Prostate gland (tissue), 2 donors: ENCODE measurements at regions not wholly inside any gene's neighbourhood (a gene's known extent, or its start where the extent isn't known, plus 50 kb on each side); places are given as distances from the start of the nearest gene placed in this dataset.

Experiments used
- CTCF ChIP-seq, 4 experiments: fragments of 200-600 bp in 2 of 4; fragments of 450-650 bp in 2 of 4; sonication (generic) in 2 of 4; IDR thresholded peaks; 1 replicate in 3 of 4; 2 replicates in 1 of 4; pipeline ENCODE4 v1.5.1; 2016 to 2019; ENCODE audit warnings: antibody characterized with exemption in 4 of 4, mild to moderate bottlenecking in 2 of 4, moderate library complexity in 2 of 4
- POLR2A ChIP-seq: fragments of 450-650 bp; IDR thresholded peaks from one replicate; pipeline ENCODE4 v1.6.1; 2016; ENCODE audit warnings: antibody characterized with exemption, mild to moderate bottlenecking
- POLR2AphosphoS5 ChIP-seq: sonication (generic); formaldehyde crosslinking; IDR thresholded peaks from one replicate; pipeline ENCODE4 v1.6.1; 2017; ENCODE audit warnings: antibody characterized with exemption

DNA sequence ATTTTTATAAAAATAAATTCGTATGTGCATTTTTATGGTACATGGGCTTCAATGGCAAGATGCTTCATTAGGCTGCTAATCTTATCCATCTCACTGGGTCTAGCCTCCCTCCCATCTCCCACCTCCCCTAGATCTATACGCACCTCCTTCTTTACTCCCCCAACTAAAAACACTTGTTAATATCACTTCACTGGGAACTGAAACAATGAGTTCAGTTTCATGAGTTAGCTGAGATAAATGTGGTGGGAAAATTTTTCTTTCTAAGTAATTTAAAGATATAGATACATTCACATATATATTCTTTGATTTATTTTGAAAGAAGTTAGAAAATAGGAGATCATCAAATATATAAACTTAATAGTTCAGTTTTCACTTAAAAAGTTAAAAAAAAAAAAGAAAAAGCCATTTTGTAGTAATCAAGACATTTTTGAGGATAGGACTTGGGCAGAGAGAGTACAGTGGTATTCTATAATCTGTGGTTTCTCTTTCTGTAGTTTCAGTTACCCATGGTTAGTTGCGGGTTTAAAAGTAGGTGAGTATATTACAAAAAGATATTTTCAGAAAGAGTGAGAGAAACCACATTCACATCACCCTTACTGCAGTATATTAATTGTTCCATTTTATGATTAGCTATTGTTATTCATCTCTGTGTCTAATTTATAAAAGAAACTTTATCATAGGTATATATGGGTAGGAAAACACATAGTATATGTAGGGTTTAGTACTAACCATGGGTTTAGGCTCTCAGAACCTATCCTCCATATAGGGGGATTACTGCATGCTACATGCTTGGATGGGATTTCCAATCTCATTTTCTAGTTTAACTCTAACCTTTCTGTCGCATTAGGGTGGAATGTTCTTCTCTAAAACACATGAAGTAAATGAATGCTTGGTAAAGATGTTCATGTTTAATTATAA is 316.0 kb upstream of the CBLB start:
- no peak for TF ChIP-seq POLR2A
- no peak for TF ChIP-seq CTCF (IDR thresholded peaks at IDR 0.05)
- no peak for TF ChIP-seq POLR2AphosphoS5
